HCT116 (cell line): ENCODE measurements at regions not wholly inside any gene's neighbourhood (a gene's known extent, or its start where the extent isn't known, plus 50 kb on each side); places are given as distances from the start of the nearest gene placed in this dataset.

ENCODE experiments used
- ATAC-seq: fragments of 200-7000 bp; cut with Tn5 transposase; 2 replicates; pipeline ENCODE4 v1.9.1; 2020; ENCODE audit warnings: mild to moderate bottlenecking, moderate library complexity
- BruUV-seq: library from RNA; stranded (reverse); fragments of 400-500 nt; replicated peaks from 2 replicates; lab custom pipeline; 2021; lab: Mats Ljungman, UMichigan
- CTCF ChIA-PET: fragments of 300-600 bp; sonication (Branson Sonifier 250); formaldehyde crosslinking; loops from one replicate; lab custom pipeline; 2021; ENCODE audit warnings: antibody characterized with exemption; lab: Charles Lee
- POLR2A ChIA-PET: fragments of 300-600, 350-600 bp; sonication (Branson Sonifier 250); formaldehyde crosslinking; loops from one replicate; lab custom pipeline; 2021; ENCODE audit warnings: antibody characterized with exemption; lab: Charles Lee
- RAD21 ChIA-PET, 2 experiments: fragments of 300-600 bp; sonication (Branson Sonifier 250); formaldehyde crosslinking; loops; one replicate each; lab custom pipeline; 2023; ENCODE audit warnings: low total read pairs in 2 of 2; ENCODE audit not compliant: uncharacterized antibody in 2 of 2, unreplicated experiment in 2 of 2, low non-redundant PET in 1 of 2; lab: Charles Lee
- DNase-seq: peaks from one replicate; pipeline ENCODE4 v3.0.0-alpha.2; 2010; ENCODE audit warnings: low read depth, low spot score
- H2AFZ ChIP-seq: fragments of 200-600 bp; shearing (Covaris generic), sonication (generic); 2 replicates; pipeline ENCODE4 v1.6.1; 2017; ENCODE audit warnings: low read depth, mixed run types, mixed read lengths, antibody characterized with exemption, low read length; ENCODE audit not compliant: poor library complexity, severe bottlenecking
- H3K27ac ChIP-seq: 2 replicates; pipeline ENCODE4 v1.5.1; 2012; ENCODE audit warnings: low read depth, low read length
- H3K27me3 ChIP-seq: fragments of 200-600 bp; sonication (generic); 2 replicates; pipeline ENCODE4 v1.6.1; 2016; ENCODE audit warnings: mixed run types, low read length, mixed read lengths; ENCODE audit not compliant: insufficient read depth
- H3K36me3 ChIP-seq, 2 experiments: fragments of 200-500 bp in 1 of 2; fragments of 200-600 bp in 1 of 2; sonication (Bioruptor generic) in 1 of 2; sonication (generic) in 1 of 2; 2 replicates each; pipeline versions ENCODE4 v1.5.1 to v1.6.1; 2014 to 2016; ENCODE audit warnings: low read length in 2 of 2, inconsistent platforms in 1 of 2, mixed read lengths in 1 of 2, mixed run types in 1 of 2; ENCODE audit not compliant: insufficient read depth in 2 of 2, control insufficient read depth in 1 of 2
- H3K4me1 ChIP-seq, 2 experiments: fragments of 200-600 bp in 1 of 2; sonication (generic) in 1 of 2; 2 replicates each; pipeline versions ENCODE4 v1.5.1 to v1.6.1; 2012 to 2017; ENCODE audit warnings: low read length in 2 of 2, inconsistent platforms in 1 of 2, mild to moderate bottlenecking in 1 of 2, mixed read lengths in 1 of 2, mixed run types in 1 of 2, moderate library complexity in 1 of 2; ENCODE audit not compliant: insufficient read depth in 2 of 2, control insufficient read depth in 1 of 2
- H3K4me2 ChIP-seq: fragments of 200-600 bp; sonication (generic); 2 replicates; pipeline ENCODE4 v1.6.1; 2017; ENCODE audit warnings: mixed run types, low read length, mixed read lengths
- H3K4me3 ChIP-seq, 2 experiments: fragments of 200-600 bp in 1 of 2; sonication (generic) in 1 of 2; replicated peaks in 1 of 2; 2 replicates each; pipeline ENCODE4 v1.5.1; 2011 to 2016; ENCODE audit warnings: low read length in 2 of 2, control low read depth in 1 of 2, low read depth in 1 of 2, mild to moderate bottlenecking in 1 of 2, mixed read lengths in 1 of 2, mixed run types in 1 of 2
- H3K79me2 ChIP-seq: fragments of 200-600 bp; sonication (generic); 2 replicates; pipeline ENCODE4 v1.6.1; 2017; ENCODE audit warnings: mild to moderate bottlenecking, mixed run types, low read length, moderate library complexity, mixed read lengths; ENCODE audit not compliant: insufficient read depth
- H3K9ac ChIP-seq: fragments of 200-600 bp; sonication (generic); 2 replicates; pipeline ENCODE4 v1.6.1; 2016; ENCODE audit warnings: low read length, mixed read lengths
- H3K9me2 ChIP-seq: fragments of 200-600 bp; sonication (generic), shearing (Covaris generic); 2 replicates; pipeline ENCODE4 v1.6.1; 2017; ENCODE audit warnings: mixed run types, mild to moderate bottlenecking, moderate library complexity; ENCODE audit not compliant: insufficient read depth
- H3K9me3 ChIP-seq, 2 experiments: fragments of 200-500 bp in 1 of 2; fragments of 200-600 bp in 1 of 2; sonication (Bioruptor generic) in 1 of 2; sonication (generic) in 1 of 2; 2 replicates each; pipeline ENCODE4 v1.6.1; 2014 to 2017; ENCODE audit warnings: low read length in 2 of 2, mixed read lengths in 2 of 2, inconsistent platforms in 1 of 2, low read depth in 1 of 2, mild to moderate bottlenecking in 1 of 2, mixed run types in 1 of 2, moderate library complexity in 1 of 2; ENCODE audit not compliant: control insufficient read depth in 1 of 2, insufficient read depth in 1 of 2
- H4K20me1 ChIP-seq: fragments of 200-600 bp; sonication (generic), shearing (Covaris generic); 2 replicates; pipeline ENCODE4 v1.6.1; 2017; ENCODE audit warnings: mixed run types, mild to moderate bottlenecking, moderate library complexity; ENCODE audit not compliant: insufficient read depth
- CEBPB ChIP-seq: IDR thresholded peaks from 2 replicates; pipeline ENCODE4 v1.6.1; 2012; ENCODE audit warnings: low read depth
- ELF1 ChIP-seq: IDR thresholded peaks from 2 replicates; pipeline ENCODE4 v1.6.1; 2012; ENCODE audit warnings: low read depth, borderline replicate concordance
- TCF7L2 ChIP-seq: IDR thresholded peaks from 2 replicates; pipeline ENCODE4 v1.7.0; 2011; ENCODE audit warnings: borderline replicate concordance, inconsistent platforms; ENCODE audit not compliant: insufficient read depth, insufficient read length; ENCODE audit errors: extremely low read depth
- ZBTB33 ChIP-seq: IDR thresholded peaks from 2 replicates; pipeline ENCODE4 v1.6.1; 2011; ENCODE audit warnings: mild to moderate bottlenecking, low read length, moderate library complexity; ENCODE audit not compliant: insufficient replicate concordance; ENCODE audit errors: extremely low read depth
- intact Hi-C: fragments of 100-400 bp; cut with micrococcal nuclease; formaldehyde crosslinking; loops from 2 replicates; pipeline ENCODE4 v1.10.0; 2022

DNA sequence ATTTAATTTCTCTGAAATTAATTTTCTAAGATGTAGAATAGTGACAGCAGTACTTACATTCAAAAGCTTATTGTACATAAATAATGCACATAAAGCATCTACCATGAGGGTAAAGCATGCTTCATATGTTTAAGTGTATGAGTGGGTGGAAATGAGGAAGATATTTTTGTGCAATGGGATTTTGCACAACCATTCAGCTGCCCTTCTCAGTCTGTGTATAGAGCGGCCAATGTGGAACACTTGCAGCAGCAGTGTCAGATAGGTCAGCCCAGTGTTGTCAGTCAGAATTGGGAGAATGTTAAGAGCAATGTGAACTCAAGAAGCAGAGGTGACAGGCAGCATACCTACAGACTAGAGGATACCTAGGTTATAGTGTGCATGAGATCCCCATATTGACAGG is 72.5 kb upstream of the ATP2B1 start:
- Histone ChIP-seq H3K27ac (no peak overlapping the region), H4K20me1 (no peaks in the 10 kb centered on the region), H3K4me3 (no peak overlapping the region), H3K36me3 (no peaks in the 10 kb centered on the region), H3K27me3 (no peaks in the 10 kb centered on the region), H3K4me1 (no peaks in the 10 kb centered on the region), H2AFZ (no peak overlapping the region), H3K4me2 (no peak overlapping the region), H3K9me3 (no peaks in the 10 kb centered on the region), H3K9me2 (no peaks in the 10 kb centered on the region), H3K79me2 (no peaks in the 10 kb centered on the region), H3K9ac (no peak overlapping the region)
- ChIA-PET POLR2A (no interaction called here), CTCF (no interaction called here), RAD21 (no interaction called here)
- no peak for ATAC-seq
- intact Hi-C loops: no loop called here
- BruUV-seq: no TSS peak
- TF ChIP-seq CEBPB: no peak
- no peak for TF ChIP-seq ELF1
- TF ChIP-seq TCF7L2: no peak
- DNase-seq: no peak

DNA sequence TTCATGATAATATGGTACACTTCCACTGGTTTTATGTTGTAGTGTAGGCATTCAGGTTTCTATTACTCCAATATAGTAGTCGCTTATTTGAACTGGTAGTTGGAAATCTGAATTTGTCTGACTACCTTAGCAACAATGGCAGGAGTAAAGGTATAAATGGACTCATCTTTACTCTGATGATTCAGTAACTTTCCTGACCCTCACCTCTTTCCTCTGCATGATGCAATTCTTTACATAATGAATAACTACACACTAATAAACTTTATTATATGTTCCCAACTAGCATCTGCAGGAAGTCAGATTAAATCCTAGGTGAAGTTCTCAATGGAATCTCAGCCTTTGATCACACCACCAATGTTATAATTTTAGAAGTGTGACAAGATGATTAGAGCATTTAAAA is 70.5 kb upstream of the ATP2B1 start:
- DNase-seq (no peak), ATAC-seq (no peak)
- Histone ChIP-seq H3K4me3 (no peak overlapping the region), H2AFZ (no peak overlapping the region), H3K4me2 (no peak overlapping the region), H3K79me2 (no peaks in the 10 kb centered on the region), H3K27ac (no peak overlapping the region), H3K9me3 (no peaks in the 10 kb centered on the region), H4K20me1 (no peaks in the 10 kb centered on the region), H3K9ac (no peak overlapping the region), H3K36me3 (no peaks in the 10 kb centered on the region), H3K4me1 (no peaks in the 10 kb centered on the region), H3K9me2 (no peaks in the 10 kb centered on the region), H3K27me3 (no peaks in the 10 kb centered on the region)
- TF ChIP-seq CEBPB (0 out of 2 replicates have a peak, but pooled peaks have one; percentile 11), ZBTB33 (no peak)
- ChIA-PET RAD21 (no interaction called here), CTCF (no interaction called here), POLR2A (no interaction called here)
- no TSS peak for BruUV-seq
- intact Hi-C loops: no loop called here
